Activated CD4-positive, alpha-beta T cell treated with anti-CD3 and anti-CD28 coated beads, Interleukin-2, amount 50 U/mL, for 1 hour (primary cell): ENCODE measurements at regions not wholly inside any gene's neighbourhood (a gene's known extent, or its start where the extent isn't known, plus 50 kb on each side); places are given as distances from the start of the nearest gene placed in this dataset.
A peak's percentile ranks its signal among the peaks of the same experiment; 100 is the strongest.

Experiments used
- DNase-seq: peaks from one replicate; pipeline ENCODE4 v3.0.0-alpha.2; 2020

DNA sequence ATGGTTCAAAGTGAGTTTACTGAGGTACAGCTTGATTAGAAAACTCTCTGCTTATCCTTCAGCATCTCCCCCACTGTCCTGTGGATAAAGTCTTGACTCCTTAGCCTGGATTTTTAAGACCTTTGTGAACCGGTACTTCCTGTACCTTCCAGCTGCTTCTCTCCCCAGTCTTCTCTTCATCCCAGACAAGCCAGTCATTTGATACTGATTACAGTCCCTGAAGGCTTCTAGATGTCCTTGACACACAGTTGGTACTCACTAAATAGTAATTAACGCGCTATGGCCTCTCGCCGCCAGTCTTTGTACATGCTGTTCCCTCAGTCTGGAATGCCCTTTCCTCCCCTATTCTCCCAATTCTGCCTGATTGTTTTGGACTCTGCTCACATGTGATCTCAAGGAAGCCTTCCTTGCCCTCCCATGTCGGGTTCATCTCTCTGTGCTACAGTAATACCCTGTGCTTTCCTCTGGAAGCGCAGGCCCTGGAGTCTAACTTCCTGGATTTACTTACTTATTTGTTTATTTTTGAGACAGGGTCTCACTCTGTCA, 50.6 kb upstream of the PTGR2 start:
- DNase-seq = no peak

DNA sequence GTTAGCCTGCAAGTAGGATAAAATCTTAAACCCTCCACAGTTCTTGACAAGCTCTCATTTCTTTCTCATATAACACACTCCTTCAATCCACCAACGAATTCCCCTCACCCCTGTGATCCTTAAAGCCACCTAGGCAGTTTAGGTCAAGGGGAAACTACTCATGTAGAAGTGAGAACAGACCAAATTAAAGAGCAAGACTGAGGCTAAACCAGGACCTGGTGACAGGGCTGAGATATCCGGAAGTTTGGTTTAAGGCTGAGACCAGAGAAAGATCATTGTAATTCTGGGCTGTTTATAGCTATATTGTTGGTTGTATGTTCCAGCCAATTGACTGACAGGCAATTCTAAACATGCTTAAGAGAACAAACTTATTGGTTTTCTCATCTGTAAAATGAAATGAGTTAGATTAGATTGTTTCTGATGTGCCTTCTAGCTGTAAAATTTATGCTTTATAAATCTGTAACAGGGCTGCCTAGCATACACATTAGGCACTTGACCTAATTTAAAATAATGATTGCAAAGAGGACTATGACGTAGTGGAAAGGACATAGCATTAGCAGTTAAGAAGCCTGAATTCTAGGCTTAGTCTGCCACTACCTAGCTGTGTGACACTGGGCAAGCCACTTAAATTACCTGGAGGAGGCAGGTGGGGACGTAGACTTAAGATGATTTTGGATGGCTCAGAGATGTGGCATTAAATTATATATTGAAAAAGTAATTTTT, 53.9 kb upstream of the PTGR2 start:
- DNase-seq = no peak

DNA sequence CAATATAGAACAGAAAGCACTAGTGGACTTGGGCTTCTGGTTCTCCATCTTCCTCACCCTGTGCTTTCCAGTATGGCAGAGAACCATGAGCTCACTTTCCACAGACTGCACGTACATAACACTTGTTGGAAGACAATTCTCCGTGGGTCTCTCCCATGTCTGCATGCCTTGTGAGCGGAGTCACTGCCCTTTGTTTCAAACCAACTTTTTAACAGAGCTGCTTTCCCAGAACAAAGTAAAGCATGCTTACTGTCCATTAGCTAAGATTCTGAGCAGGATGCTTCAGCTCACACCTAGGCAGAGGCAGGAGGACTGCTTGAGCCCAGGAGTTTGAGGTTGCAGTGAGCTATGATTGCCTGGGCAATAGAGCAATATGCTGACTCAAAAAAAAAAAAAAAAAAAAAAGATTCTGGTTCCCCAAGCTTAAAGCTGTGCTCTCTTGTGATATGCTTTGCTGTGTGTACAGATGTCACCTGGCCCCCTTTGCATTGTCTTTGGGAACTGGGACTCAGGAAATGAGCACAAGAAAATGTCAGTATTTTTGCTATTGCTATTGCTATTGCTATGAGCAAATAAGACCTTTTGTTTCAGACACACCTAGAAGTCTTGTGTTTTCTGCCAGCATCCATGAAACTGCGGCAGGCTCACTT, 54.6 kb upstream of the PTGR2 start:
- no peak for DNase-seq

DNA sequence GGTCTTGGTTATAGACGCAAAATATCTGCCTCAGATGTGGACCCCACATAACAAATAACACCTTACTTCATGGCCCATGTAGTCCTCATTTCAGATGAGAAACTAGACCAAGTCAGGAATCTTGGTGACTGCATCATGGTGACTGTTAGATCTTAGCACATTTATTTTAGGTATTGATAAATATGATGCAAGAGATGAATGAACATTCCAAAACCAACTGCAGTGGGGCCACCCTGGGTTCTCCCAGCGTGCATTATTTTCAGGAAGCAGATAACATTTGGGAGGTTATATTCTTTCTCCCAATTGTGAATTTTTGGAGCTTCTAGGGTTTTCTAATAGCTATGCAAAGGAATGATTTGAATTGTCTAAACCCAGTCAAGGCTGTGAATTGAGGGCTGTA, 55.2 kb upstream of the PTGR2 start:
- DNase-seq = no peak

DNA sequence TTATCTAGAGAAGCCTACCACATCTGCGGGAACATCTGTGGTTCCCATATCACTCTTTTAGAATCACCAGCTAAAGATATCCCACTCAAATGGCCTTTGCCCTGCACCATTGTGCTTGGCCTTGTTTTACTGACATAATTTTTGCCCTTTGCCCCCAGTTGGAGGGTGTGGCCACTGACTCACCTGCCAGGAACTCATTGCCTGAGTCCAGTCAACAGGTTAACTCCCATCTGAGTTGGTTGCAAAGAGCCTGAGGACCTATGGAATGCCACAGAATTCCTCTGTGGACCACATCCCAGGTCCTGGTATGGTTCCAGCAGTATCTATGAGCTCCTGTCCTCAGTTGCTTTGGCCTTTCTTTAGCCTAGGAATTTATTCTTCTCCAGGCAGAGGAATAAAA, 55.7 kb upstream of the PTGR2 start:
- no peak for DNase-seq

DNA sequence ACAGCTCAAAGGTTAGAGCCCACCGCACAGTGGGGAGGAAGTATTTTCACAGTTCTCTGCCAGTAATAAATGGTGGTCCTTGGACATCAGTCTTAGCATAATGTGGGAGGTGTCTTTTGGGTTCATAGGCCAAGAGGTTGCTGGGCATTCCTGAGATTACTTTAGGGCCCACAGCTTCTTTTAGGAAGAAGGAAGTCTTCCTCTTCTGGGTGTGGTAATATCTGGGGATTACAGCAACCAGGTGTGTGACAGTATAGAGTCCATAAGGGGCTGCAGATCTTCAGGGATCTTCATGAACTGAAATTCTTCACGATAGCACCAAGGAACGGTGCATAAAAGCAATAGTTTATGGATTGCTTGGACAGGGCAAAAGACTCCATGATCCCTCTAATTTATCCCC, 56.2 kb upstream of the PTGR2 start:
- DNase-seq = no peak

DNA sequence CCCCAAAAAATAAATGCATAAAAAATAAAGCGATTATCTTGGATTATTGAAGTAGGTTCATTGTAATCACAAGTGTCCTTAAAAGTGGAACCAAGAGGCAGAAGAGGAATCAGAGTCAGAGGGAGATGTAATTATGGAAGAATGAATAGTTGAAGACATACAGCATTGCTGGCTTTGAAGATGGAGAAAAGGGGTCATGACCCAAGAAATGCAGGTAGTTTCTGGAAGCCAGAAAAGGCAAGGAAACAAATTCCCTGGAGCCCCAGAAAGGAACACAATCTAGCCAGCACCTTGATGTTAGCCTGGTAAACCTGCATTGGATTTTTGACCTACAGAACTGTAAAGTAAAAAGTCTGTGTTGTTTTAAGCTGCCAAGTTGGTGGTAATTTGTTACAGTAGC, 57.5 kb upstream of the PTGR2 start:
- no peak for DNase-seq

DNA sequence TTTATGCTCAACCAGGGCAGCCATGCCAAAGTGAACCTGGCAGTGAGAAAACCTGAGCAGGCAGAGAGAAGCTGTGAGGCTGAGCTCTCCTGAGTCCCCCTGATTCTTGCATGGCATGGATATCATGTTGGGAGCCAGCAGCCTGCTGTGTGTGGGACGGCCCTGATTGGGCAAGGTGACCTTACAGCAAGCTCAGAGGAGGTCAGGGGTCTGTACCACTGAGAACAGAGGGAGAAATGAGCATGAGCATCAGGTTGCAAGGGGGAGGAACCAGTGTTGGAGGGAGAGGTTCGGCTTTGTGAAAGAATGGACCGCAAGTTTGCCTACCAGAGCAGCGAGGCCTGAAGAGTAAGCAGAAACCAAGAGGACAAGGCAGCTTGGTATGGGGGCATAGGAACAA, 59.1 kb upstream of the PTGR2 start:
- DNase-seq = no peak

DNA sequence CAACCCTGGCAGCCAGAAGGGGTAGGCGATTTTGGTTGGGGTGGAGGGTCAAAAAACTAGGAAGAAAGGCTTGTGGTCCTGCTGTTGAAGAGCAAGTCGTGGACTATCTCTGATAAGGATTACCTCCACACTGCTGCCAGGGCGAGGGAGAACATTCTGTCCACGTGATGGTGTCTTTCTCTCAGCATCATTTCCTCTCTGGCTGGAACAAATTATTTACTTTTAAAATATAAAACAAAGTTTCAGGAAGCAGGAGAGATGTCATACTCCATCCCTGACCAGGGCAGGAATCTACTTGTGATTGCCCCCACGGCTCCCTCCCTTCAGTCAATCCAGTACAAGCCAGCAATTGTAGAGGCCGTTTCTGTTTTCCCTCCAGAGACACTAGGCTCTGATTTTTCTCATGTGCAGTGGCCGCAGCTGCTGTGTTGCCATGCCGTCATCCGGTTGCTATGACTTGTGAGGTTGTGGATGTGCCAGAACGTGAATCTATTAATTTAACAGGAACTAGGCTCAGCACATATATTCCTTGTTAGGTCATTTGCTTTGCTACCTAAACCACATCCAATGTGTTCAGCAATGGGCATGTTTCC, 61.5 kb upstream of the PTGR2 start:
- no peak for DNase-seq

DNA sequence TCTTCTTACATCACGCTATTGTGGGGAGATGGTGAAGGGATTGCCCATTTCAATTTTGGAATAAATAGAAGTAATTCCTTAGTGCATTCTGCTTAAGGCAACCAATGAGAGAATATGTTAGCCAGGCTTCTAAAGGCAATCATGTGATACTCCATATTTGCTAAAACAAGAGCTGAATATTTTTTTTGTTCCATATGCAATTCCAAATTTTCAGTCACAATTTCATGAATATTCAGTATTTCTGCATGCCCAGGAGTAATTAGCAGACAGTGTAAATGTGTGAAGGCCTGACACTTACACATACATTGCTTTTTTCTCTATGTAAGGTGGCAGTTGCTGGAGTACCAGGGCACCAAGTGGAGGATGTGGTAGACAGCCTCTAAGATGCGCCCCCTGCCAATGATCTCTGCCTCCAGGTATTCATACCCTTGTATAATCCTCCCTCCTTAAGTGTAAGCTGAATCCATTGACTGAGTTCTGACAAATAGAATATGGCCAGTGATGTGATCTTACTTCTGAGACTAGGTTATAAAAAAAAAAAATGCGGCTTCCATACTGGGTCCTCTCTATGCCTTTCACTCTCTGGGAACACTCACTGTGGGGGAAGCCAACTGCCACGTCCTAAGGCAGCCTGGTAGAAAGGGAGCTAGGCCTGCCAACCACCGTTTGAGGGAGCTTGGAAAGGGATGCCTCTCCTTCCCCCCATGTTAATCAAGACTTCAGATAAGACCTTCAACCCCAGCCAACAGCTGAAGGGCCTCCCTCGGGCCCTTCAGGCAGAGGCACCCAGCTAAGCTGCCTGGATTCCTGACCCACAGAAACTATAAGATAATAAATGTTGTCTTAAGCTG, 62.7 kb upstream of the PTGR2 start:
- DNase-seq = no peak

DNA sequence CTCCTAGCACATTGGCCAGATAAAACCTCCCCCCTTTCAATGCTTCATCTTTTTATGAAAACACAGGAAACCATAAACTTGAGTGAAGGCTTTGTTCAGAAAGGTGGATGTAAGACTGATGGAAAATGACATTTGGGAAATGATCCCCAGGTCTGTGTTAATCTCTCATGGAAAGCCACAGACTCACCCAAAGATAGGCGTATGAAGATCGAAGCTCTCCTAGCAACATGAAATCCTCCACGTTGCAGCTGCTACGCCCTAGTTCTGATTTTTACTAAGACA, 63.4 kb upstream of the PTGR2 start:
- no peak for DNase-seq

DNA sequence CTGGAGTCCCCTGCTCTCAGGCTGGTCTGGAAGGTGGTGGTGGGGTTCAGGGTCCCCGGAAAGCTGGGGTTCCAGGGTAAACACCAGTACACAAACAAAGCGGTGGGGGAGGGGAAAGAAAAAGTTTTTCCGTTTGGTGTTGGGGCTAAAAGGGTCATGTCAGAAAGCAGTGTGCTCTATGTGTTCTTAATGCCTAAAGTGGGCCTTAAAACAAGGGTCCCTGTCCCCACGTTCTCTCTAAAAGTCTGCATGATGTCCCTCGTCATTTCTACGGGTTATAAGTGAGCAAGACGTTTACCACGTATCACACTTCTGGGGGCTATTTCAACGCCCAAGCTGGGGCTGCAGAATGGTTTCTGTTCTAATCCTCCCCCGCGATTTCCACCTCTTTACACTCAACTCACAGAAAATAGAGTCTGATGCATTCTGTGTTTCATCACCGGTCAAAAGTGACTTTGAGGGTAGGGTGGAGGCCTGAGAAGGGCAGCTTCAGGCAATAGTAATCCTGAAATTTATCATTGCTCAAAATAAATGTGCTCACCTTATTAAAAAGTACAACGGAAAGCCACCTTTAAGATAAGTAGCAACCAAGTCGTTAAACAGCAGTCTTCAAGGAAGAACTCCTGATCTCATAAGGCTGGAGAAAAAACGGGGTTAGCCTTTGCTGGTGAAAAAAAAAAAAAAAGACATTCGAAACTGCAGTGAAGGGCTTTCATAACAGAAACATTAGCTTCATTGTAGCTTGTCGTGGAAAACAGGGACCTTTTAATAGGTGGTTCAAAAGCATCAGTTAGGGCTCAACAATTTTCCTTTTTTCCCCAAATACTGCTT, 63.9 kb upstream of the PTGR2 start:
- DNase-seq = no peak

DNA sequence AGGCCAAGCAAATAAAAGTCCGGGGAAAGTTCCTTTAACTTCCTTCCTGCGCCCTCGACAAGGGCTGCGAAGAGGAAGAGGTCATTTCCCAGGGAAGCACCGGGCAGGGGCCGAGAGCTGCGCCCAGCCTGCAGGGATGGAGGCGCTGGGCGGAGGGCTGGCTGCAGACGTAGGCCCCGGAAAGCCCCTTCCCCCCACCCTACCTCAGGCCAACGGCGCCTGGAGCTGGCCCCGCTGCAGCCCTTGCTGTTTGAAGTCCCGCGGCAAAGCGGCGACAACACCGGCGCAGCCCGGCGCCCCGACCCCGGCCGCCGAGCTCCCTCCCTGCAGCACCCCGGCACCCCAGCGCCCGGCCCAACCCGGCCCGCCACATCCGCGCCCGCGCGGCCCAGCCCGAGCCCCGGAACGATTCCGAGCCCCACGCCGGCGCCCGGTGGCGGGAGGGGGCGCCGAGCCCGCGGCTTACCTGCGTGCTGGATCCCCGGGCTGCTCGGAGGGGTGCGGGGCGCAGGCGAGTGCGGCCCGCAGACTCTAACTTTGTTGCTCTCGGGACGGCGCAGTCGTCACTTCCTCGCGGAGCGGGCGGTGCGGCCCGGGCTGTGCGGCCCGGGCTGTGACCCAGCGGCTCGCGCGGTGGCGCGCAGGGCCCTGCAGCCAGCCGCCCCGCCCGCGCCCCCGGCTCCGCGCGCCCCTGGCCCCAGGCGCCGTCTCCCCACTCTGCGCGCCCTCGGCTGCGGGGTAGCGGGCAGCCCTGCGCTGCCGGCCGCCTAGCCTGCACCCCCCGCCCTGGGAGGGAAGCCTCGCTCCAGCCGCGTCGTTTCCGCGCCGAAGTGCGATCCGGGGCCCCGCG, 64.8 kb upstream of the PTGR2 start:
- DNase-seq = peak; percentile 58

DNA sequence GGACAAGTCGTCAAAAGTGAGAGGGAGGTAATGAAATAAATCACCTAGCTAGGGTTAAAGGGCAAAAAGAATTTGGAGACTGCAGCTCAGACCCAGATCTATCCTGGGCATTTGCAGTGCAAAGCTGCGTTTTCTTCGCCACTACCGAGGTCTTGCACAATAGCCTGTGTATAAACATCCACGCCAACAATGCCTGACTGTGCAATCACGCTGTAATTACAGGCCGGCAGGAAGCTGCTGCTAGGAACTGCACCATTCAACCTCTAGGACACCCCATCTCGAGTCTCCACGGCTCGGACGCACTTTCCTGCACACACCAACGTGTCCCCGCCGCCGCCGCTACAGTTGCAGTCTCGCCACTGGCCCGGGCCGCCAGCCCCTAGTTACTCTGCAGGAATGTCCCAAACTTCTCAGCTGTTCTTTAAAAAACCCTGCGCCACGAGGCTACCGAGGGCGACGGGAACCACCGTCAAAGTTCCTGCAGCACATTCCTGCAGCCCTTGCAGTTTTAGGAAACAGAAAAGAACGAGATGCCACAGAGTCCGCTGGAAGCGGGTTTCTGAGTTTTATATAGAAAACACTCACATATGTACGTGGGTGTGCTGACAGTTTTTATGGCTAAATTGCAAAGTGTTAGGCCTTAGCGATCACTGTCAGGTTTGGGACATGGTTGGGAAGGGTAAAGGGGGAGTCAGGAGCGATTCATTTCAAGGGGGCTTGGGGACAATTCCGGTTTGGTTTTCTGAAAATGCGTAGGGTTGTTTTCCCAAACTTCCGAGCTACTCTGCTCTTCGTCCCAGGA, 65.6 kb upstream of the PTGR2 start:
- peak; percentile 62 for DNase-seq

DNA sequence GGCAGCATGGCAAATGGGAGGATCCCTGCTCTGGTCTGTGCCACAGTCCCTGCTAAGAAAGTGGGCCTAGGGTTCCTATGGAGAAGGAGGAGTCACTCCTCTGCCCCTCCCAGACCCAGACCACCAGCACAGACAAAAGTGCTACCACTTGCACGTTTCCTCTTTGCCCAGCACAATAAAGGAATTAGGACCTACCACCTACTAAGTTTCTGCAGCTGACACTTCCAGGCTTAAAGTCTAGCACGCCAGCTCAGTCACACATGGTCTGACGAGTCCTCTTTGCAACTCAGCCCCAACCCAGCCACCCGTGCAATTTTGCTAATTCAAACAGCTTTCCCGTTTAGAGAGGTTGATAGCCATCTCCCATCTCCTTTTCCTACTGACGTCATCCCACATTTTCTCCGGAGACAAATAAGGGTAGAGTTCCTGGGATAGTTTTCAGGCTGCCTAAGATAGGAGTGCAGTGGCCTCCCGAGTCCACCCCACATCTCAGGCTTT, 66.2 kb upstream of the PTGR2 start:
- DNase-seq = no peak

DNA sequence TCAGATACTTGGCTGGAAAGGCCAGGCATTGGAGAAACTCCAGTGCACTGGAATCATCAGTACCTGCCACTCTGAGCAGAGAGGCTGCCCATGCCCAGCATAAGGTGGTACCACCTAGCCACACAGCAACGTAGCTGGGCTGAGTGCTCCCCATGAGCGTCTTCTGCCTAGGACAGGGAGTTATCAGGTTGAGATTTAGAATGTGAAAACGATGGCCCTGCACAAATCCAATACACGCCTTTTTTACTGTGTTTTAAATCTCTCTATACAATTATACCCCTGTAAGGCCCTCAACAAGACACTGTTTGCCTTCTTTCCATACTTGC, 66.7 kb upstream of the PTGR2 start:
- no peak for DNase-seq

DNA sequence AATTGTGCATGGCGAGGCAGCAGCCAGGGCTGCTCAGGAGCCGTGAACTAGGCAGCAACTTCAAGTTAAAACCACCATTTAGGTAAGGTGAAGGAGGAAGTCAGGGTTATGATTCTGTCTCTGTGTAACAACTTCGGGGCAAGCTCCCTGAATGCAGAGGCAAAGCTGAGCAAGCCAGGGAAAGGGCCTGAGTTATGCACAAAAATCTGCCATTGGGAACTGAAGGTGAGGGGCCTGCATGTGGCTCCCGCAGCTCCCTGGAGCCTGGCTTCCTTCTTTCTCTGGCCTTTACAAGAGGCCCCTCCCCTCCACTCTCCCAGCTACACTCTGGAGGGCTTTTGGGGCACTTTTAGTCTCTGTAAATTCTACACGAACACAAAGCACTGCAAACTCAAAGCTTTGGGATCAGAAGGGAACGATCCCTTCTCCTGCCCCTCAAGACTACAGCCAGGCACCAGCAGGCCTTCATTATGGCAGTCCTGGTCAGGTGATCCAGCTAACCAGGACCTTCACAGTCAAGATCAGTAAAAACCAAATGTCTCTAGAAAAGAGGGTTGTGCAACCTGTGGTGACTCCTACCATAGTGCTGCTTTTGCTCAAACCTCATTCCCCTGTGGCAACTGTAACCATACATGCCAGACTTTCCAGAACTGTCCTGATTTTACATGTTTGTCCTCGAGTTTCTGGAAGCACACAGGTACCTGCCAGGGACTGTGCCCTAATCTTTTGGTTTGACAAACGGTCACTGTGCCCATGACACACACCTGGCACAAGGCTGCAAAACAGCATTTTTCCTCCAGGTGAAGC, 67.2 kb upstream of the PTGR2 start:
- DNase-seq = no peak

DNA sequence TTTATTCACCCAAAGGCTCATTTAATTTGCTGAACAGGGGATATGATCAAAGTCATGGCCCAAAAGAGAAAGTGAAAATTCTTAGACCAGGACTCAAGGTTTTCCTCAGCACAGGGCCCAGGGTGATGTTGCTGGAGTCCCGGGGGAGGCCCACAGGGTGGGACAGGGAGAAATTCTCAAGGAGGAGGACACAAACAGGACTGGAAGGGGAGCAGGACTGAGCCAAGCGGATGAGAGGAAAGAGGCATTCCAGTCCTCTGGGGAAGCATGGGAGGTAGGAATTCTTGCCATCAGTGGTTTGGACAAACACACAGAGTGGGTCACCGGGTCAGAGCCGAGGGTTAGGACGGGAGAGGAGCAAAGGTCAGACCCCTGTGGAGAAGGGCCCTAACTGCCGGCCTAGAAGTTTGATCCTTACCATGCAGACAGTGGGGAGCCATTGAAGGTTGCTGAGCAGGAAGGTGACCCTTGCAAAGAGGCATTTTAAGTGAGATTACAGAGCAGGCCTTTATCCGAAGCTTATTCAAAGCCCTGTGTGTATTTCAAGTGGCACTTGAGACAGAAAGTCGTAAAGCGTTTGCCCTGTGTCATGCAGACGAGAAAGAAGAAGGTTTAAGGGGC, 68.4 kb upstream of the PTGR2 start:
- no peak for DNase-seq

DNA sequence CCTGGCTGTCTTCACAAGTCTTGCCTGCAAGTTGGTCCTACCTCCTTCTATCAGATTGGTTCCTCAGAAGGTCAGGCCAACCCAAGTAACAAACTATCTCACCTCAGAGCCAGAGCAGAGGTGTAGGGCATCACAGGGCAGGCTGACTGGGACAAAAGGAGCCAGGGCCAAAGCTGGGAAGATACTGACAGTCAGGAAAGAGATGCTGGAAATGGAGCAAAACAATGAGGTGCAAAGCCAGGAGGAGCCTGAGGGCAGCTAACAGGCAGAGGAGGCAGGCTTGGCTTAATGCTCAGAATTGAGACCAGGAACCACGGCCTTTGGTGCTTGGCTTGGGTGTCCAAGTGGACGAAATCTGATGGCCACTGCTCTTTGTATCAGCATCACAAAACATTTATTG, 68.4 kb upstream of the PNMA1 start:
- no peak for DNase-seq
